Suprapubic skin (tissue), 4 donors: ENCODE measurements at regions not wholly inside any gene's neighbourhood (a gene's known extent, or its start where the extent isn't known, plus 50 kb on each side); places are given as distances from the start of the nearest gene placed in this dataset.
"Not testable (repeated sequence)": the region's sequence is repeated elsewhere in the genome, so short reads cannot be mapped to it uniquely, and the experiment has no call there.

Experiments
- DNase-seq, 2 donors: peaks; one replicate each; pipeline ENCODE4 v3.0.0-alpha.2; 2019; ENCODE audit warnings: low spot score in 2 of 2
- H3K27ac ChIP-seq: fragments of 200-600 bp; sonication (generic); one replicate; pipeline ENCODE4 v1.5.1; 2019
- H3K27me3 ChIP-seq: fragments of 200-600 bp; sonication (generic); one replicate; pipeline ENCODE4 v1.5.1; 2019
- H3K36me3 ChIP-seq: fragments of 200-600 bp; sonication (generic); one replicate; pipeline ENCODE4 v1.5.1; 2019
- H3K4me1 ChIP-seq: fragments of 200-600 bp; sonication (generic); one replicate; pipeline ENCODE4 v1.5.1; 2019
- H3K4me3 ChIP-seq: fragments of 200-600 bp; sonication (generic); one replicate; pipeline ENCODE4 v1.5.1; 2019; ENCODE audit warnings: mild to moderate bottlenecking
- H3K9me3 ChIP-seq: fragments of 200-600 bp; sonication (generic); one replicate; pipeline ENCODE4 v1.5.1; 2019
- EP300 ChIP-seq: sonication (generic); formaldehyde crosslinking; IDR thresholded peaks from one replicate; pipeline ENCODE4 v1.6.1; 2017; ENCODE audit warnings: antibody characterized with exemption
- POLR2A ChIP-seq, 2 donors: fragments of 450-650 bp; IDR thresholded peaks; one replicate each; pipeline ENCODE4 v1.6.1; 2017; ENCODE audit warnings: antibody characterized with exemption in 2 of 2, mild to moderate bottlenecking in 2 of 2, moderate library complexity in 2 of 2
- POLR2AphosphoS5 ChIP-seq, 3 donors: sonication (generic); formaldehyde crosslinking; IDR thresholded peaks; one replicate each; pipeline ENCODE4 v1.6.1; 2017; ENCODE audit warnings: antibody characterized with exemption in 3 of 3
- WGBS: methylation state at CpG from one replicate; pipeline ENCODE4 v1.1.5; 2018; 5-methylcytosine and 5-hydroxymethylcytosine counted together
- TF ChIP-seq, protein P1 (sequence below), 2 donors: fragments of 200-600 bp in 1 of 2; fragments of 450-650 bp in 1 of 2; sonication (generic) in 1 of 2; IDR thresholded peaks; one replicate each; pipeline ENCODE4 v1.5.1; 2016 to 2019; ENCODE audit warnings: antibody characterized with exemption in 2 of 2, mild to moderate bottlenecking in 1 of 2, moderate library complexity in 1 of 2

DNA sequence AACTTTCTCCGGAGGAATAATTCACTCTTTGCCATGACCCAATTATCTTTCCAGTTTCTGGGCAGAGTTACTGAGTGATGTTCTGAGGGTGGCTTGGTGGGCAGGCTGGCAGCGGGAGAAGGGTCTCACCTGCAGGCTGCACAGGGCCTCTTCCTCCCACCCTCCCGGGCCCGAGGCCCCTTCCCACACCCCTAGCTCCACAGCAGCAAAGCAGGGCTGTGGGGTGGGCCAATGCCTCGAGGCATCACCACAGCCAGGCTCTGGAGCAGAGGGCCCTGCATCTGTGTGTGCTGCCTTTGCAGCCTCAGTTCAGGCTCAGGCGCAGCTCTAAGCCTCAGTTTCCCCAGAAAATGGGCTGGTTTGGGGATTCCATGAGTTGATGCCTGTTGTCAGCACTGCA, 120.2 kb upstream of the FOXD4L5 start:
- WGBS, result 73% methylated on average over 5 of the region's 6 CpGs
- TF ChIP-seq EP300, result no peak
- TF ChIP-seq, protein P1, sequence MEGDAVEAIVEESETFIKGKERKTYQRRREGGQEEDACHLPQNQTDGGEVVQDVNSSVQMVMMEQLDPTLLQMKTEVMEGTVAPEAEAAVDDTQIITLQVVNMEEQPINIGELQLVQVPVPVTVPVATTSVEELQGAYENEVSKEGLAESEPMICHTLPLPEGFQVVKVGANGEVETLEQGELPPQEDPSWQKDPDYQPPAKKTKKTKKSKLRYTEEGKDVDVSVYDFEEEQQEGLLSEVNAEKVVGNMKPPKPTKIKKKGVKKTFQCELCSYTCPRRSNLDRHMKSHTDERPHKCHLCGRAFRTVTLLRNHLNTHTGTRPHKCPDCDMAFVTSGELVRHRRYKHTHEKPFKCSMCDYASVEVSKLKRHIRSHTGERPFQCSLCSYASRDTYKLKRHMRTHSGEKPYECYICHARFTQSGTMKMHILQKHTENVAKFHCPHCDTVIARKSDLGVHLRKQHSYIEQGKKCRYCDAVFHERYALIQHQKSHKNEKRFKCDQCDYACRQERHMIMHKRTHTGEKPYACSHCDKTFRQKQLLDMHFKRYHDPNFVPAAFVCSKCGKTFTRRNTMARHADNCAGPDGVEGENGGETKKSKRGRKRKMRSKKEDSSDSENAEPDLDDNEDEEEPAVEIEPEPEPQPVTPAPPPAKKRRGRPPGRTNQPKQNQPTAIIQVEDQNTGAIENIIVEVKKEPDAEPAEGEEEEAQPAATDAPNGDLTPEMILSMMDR (IDR thresholded peaks at IDR 0.05), result no peak
- TF ChIP-seq POLR2A (IDR thresholded peaks at IDR 0.05), result no peak
- no peak for TF ChIP-seq POLR2AphosphoS5 (IDR thresholded peaks at IDR 0.05)
- H3K36me3 ChIP-seq, result no peaks in the 10 kb centered on the region
- H3K4me3 ChIP-seq, result no peak overlapping the region
- no peak overlapping the region for H3K27ac ChIP-seq
- no peaks in the 10 kb centered on the region for H3K4me1 ChIP-seq
- H3K9me3 ChIP-seq, result no peaks in the 10 kb centered on the region
- DNase-seq, result peak in 1 of 2 donors; percentile 39
- no peaks in the 10 kb centered on the region for H3K27me3 ChIP-seq

DNA sequence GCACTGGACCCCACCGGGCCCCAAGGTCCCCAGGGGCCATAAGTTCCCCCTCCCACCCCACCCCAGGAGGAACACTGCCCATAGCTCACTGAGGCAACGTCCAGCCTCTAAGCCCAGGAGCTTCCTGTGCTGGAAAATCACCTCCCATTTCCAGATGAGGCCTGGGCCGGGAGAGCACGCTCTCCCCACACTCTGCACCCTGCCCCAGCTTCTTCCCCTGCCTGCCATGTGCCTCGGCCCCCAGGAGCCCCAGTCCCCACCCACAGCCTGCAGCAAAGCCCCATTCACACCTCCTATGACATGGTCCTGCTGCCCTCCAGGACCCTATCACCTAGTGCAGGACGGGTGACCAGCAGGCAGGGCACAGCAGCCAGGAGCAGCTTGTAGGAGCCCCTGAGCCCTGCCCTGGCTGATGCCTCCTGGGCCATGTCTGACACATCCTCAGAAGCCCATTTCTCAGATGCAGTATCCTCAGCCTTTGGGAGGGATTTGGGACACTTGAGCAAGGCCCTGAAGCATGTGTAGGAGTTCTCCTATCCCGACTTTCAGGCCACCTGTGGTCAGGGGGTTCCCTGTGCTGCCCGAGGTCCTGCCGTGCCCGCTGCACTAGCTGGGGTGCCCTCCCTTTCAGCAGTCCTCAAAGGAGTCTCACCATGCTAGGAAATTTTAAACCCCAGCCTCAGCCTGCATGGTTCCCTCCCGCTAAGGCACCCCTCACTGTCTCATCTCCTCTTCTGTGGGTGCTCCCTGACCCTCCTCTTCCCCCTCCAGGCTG, 119.4 kb upstream of the FOXD4L5 start:
- TF ChIP-seq, protein P1 (IDR thresholded peaks at IDR 0.05), result no peak
- TF ChIP-seq POLR2A (IDR thresholded peaks at IDR 0.05) (no peak), POLR2AphosphoS5 (IDR thresholded peaks at IDR 0.05) (no peak), EP300 (no peak)
- no peaks in the 10 kb centered on the region for H3K27me3 ChIP-seq
- H3K36me3 ChIP-seq, result no peaks in the 10 kb centered on the region
- 83% methylated on average over 6 of the region's 11 CpGs for WGBS
- no peak overlapping the region for H3K4me3 ChIP-seq
- H3K9me3 ChIP-seq, result no peaks in the 10 kb centered on the region
- H3K27ac ChIP-seq, result no peak overlapping the region
- DNase-seq, result no peak
- H3K4me1 ChIP-seq, result no peaks in the 10 kb centered on the region

DNA sequence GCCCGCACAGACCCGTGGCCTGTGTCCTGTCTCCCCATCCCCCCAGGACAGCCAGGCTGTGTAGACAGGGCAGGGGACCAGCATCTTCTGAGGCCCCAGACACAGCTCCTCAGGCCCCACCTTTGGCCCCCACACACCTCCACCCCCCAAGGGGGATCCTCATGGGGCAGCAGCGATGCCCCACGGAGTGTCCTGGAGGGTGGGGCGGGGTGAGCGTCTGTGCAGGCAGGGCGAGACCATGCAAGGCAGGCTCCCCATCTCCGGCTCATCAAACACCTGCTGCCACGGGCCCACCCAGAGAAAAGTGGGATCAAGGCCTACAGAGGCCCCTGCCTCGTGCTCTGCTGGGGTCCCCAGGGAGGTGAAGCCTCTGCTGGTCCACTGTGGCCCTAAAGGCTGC, 118.7 kb upstream of the FOXD4L5 start:
- WGBS, result 60% methylated on average over 2 of the region's 10 CpGs
- Histone ChIP-seq H3K4me3 (no peak overlapping the region), H3K36me3 (no peaks in the 10 kb centered on the region), H3K9me3 (no peaks in the 10 kb centered on the region), H3K27me3 (no peaks in the 10 kb centered on the region), H3K27ac (no peak overlapping the region), H3K4me1 (no peaks in the 10 kb centered on the region)
- no peak for DNase-seq
- TF ChIP-seq EP300 (no peak), POLR2AphosphoS5 (IDR thresholded peaks at IDR 0.05) (no peak), POLR2A (IDR thresholded peaks at IDR 0.05) (no peak)
- TF ChIP-seq, protein P1 (IDR thresholded peaks at IDR 0.05), result no peak

DNA sequence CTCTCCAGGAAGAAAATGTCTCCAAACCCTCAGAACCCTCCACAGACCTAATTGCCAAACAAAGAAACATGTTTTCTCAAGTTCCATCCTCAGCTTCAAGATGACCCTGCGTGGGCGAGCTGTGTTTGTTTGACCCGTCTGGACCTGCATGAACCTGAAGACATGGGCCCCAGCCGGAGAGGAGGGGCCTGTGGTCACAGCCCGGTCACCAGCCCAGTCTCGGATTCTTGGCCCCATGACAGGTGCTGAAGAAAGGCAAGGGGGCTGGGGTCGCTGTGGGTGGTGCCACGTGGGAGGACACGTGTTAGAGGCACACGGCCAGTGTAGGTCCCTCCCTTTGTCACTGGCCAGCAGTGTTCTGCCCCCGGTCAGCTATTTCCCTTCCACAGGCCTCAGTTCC, 118.1 kb upstream of the FOXD4L5 start:
- H3K9me3 ChIP-seq, H3K4me3 ChIP-seq, H3K27ac ChIP-seq, H3K27me3 ChIP-seq, H3K4me1 ChIP-seq, H3K36me3 ChIP-seq: not testable (repeated sequence)
- peak in 1 of 2 donors; percentile 49 for DNase-seq
- 94% methylated on average over 11 of the region's 11 CpGs for WGBS

DNA sequence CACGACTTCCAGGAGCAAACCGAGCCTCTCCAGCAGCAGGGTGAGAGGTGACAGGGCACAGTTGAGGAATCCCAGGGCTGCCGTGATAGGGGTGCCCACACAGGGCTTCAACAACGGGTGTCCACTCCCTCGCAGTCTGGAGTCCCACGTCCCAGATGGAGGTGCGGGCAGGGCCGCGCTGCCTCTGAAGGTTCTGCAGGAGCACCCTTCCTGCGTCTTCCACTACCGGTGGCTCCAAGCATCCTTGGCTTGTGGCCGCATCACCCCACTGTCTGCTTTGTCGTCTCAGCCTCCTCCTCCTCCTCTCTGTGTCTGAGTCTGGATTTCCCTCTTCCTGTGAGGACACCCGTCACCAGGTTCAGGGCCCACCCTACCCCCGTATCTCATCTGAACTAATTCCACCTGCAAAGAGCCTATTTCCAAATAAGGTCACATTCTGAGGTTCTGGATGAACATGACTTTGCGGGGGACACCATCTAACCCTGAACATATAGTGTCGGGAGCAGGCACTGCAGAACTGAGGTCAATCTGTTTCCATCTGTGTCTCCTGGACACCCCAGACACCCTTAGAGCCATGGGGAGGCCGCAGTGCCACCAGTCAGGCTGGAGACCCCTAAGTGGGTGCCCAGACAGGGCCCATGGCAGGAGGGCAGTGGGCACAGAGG, 117.3 kb upstream of the FOXD4L5 start:
- not testable (repeated sequence) for H3K9me3 ChIP-seq, H3K27me3 ChIP-seq, H3K27ac ChIP-seq, H3K36me3 ChIP-seq, H3K4me3 ChIP-seq, H3K4me1 ChIP-seq
- 87% methylated on average over 17 of the region's 18 CpGs for WGBS
- DNase-seq, result peak in 1 of 2 donors; percentile 38

DNA sequence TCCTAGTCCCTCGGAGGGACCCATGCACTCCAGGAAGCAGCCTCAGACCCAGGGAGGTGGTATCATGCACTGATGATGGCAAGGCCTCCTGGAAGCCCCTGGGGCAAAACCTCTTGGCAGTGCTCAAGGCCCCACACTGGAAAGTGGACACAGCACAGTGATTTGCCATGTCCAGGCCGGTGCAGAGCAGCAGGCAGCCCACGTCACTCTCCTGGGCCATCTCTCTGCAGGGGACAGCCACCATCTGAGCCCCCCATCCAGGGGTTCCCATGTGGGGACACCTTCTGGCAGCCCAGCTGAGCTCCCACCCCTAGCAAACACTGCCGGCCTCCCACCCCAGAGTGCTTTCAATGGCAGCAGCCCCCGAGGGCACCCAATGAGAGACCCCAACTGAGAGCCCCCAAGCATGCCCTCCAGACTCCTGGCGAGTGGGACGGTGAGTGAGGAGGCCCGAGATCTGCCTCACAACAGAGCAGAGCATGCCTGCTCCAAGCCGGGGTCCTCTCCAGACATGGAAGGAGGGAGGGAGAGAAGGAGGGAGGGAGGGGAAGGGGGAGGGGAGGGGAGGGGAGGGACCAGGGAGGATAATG, 116.5 kb upstream of the FOXD4L5 start:
- 68% methylated on average over 4 of the region's 9 CpGs for WGBS
- not testable (repeated sequence) for H3K36me3 ChIP-seq, H3K27me3 ChIP-seq, H3K9me3 ChIP-seq, H3K27ac ChIP-seq, H3K4me3 ChIP-seq, H3K4me1 ChIP-seq
- peak in 1 of 2 donors; percentile 68 for DNase-seq
